ENCODE measurements at regions not wholly inside any gene's neighbourhood (a gene's known extent, or its start where the extent isn't known, plus 50 kb on each side); places are given as distances from the start of the nearest gene placed in this dataset.

DNA sequence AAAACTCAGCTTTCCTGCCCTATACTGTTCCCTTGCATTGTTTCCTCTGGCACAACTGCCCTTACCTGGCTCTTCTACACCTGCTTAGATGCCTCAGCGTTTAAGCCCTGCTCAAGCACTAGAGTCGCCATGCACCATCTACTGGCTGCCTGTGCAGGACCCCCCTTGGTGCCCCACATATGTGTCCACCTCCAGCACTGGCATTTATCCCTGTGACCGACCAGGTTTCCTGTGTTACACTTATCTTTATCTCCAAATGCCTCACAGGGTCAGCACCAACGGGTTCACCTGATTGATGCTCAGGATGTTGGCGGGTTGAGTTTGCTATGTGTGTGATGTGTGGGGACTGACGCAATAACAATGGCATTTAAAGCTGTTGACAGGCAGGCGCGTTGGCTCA is 177.5 kb downstream of the TMEM18 start:
- TF ChIP-seq, protein P1, sequence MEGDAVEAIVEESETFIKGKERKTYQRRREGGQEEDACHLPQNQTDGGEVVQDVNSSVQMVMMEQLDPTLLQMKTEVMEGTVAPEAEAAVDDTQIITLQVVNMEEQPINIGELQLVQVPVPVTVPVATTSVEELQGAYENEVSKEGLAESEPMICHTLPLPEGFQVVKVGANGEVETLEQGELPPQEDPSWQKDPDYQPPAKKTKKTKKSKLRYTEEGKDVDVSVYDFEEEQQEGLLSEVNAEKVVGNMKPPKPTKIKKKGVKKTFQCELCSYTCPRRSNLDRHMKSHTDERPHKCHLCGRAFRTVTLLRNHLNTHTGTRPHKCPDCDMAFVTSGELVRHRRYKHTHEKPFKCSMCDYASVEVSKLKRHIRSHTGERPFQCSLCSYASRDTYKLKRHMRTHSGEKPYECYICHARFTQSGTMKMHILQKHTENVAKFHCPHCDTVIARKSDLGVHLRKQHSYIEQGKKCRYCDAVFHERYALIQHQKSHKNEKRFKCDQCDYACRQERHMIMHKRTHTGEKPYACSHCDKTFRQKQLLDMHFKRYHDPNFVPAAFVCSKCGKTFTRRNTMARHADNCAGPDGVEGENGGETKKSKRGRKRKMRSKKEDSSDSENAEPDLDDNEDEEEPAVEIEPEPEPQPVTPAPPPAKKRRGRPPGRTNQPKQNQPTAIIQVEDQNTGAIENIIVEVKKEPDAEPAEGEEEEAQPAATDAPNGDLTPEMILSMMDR (IDR thresholded peaks at IDR 0.05 in 8 of 11, conservative IDR thresholded peaks at IDR 0.05 in 3 of 11) = no peak
- TF ChIP-seq POLR2AphosphoS5 (IDR thresholded peaks at IDR 0.05) (no peak), POLR2A (IDR thresholded peaks at IDR 0.05) (no peak)

Data from spleen (tissue), 7 donors.